Thoracic aorta (tissue), 2 donors: ENCODE measurements at regions not wholly inside any gene's neighbourhood (a gene's known extent, or its start where the extent isn't known, plus 50 kb on each side); places are given as distances from the start of the nearest gene placed in this dataset.
"Not testable (repeated sequence)": the region's sequence is repeated elsewhere in the genome, so short reads cannot be mapped to it uniquely, and the experiment has no call there.

Experiments used
- ATAC-seq: fragments of 150-250 bp; one replicate; pipeline ENCODE4 v1.8.0; 2017; ENCODE audit warnings: low read depth; ENCODE audit not compliant: insufficient number of reproducible peaks, low FRiP score
- DNase-seq: peaks from one replicate; pipeline ENCODE4 v3.0.0-alpha.2; 2020; ENCODE audit warnings: low spot score
- H3K27ac ChIP-seq, 2 donors: fragments of 200-600 bp; sonication (generic); 1 replicate in 1 of 2; 2 replicates in 1 of 2; pipeline ENCODE4 v1.5.1; 2016; ENCODE audit warnings: mild to moderate bottlenecking in 2 of 2, moderate library complexity in 2 of 2
- H3K27me3 ChIP-seq: fragments of 200-600 bp; sonication (generic); replicated peaks from 2 replicates; pipeline ENCODE4 v1.6.0; 2016; ENCODE audit warnings: mild to moderate bottlenecking; ENCODE audit not compliant: insufficient read depth
- H3K36me3 ChIP-seq: fragments of 200-600 bp; sonication (generic); one replicate; pipeline ENCODE4 v1.5.1; 2016
- H3K4me1 ChIP-seq, 2 donors: fragments of 200-600 bp; sonication (generic); 1 replicate in 1 of 2; 2 replicates in 1 of 2; pipeline versions ENCODE4 v1.5.1 to v1.6.0; 2016; ENCODE audit warnings: low read depth in 2 of 2, mild to moderate bottlenecking in 1 of 2; ENCODE audit not compliant: control insufficient read depth in 1 of 2
- H3K4me3 ChIP-seq: fragments of 200-600 bp; sonication (generic); 2 replicates; pipeline ENCODE4 v1.5.1; 2016; ENCODE audit warnings: mild to moderate bottlenecking
- H3K9me3 ChIP-seq: fragments of 200-600 bp; sonication (generic); 2 replicates; pipeline ENCODE4 v1.5.1; 2016
- CTCF ChIP-seq: fragments of 200-600 bp; sonication (generic); IDR thresholded peaks from one replicate; pipeline ENCODE4 v1.5.1; 2019; ENCODE audit warnings: antibody characterized with exemption

DNA sequence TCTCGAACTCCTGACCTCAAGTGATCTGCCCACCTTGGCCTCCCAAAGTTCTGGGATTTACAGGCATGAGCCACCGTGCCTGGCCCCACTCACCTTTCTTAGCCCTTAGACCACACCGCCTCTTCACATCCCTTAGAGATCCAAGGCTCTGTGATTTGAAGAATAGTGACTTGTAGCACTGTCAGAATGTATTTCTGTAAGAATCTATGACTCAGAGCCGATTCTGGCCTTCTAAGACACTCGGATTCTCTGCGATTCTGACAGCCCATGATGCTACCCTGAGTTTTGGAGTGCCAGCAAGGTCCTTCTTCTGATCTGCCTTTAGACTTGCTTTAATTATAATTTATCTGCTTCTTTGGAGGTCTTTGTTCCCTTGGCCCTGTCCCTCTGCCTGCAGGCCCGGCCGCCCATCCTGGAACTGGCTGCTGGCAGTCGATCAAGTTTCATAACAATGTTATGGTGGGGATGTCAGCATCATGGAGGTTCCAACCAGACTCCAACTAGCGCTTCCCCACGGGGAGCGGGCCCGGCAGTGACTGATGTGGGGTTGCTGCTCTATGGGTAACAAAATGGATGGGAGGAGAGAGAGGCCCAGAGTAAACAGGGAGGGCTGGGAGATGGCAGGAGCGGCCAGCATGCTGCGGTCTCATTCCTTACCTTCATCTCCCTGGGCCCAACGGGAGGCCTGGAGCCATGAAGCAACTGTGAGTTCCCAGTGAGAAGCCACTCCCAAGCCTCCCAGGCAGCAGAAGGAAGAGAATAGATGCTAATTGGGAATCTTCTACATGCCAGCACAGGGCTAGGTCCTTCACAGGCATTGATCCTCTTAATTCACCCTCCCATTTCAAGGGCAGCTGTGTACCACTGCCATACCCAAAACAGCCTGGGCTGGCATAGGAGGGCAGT is 55.7 kb upstream of the RASD2 start:
- no peak for TF ChIP-seq CTCF
- ATAC-seq = no peak
- no peaks in the 10 kb centered on the region for H3K36me3 ChIP-seq
- no peak overlapping the region for H3K4me3 ChIP-seq
- no peaks in the 10 kb centered on the region for H3K9me3 ChIP-seq
- peaks cover 6 to 16% of the 10 kb centered on the region in 2 donors for H3K4me1 ChIP-seq
- DNase-seq = no peak
- no peaks in the 10 kb centered on the region for H3K27me3 ChIP-seq
- no peak overlapping the region for H3K27ac ChIP-seq

DNA sequence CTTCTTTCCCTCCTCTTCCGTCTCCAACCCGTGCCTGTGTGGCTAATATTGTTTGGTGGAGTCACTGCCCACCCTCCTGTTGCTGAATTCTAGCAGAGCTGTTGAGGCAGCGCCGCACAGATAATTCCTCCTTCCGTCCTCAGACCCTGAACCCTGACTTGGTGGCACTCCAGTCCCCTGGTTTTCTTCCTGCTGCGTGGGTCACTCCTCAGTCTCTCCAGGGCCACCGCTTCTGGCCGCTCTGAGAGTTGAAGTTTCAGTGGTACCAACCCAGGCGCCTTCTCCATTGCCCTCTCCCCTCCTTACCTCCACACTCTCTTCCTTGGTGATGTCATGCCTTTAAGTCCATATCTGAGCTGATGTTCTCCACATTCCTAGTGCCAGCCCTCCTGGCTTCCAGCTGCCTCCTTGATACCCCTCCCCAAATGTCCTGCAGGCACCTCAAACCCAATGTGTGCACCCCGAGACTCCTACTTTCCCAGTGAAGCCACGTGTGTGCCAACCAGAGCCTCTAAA is 54.5 kb upstream of the RASD2 start:
- Histone ChIP-seq H3K4me3 (no peak overlapping the region), H3K27me3 (no peaks in the 10 kb centered on the region), H3K4me1 (peaks cover 0 to 3% of the 10 kb centered on the region in 2 donors), H3K27ac (no peak overlapping the region), H3K36me3 (no peaks in the 10 kb centered on the region), H3K9me3 (no peaks in the 10 kb centered on the region)
- TF ChIP-seq CTCF = no peak
- DNase-seq = no peak
- ATAC-seq = no peak

GRCh38 chr22:35487623-35488022 is 53.0 kb upstream of the RASD2 start:
- DNase-seq, H3K4me1 ChIP-seq, ATAC-seq, H3K27ac ChIP-seq, H3K36me3 ChIP-seq, H3K4me3 ChIP-seq, H3K27me3 ChIP-seq, H3K9me3 ChIP-seq: not testable (repeated sequence)

DNA sequence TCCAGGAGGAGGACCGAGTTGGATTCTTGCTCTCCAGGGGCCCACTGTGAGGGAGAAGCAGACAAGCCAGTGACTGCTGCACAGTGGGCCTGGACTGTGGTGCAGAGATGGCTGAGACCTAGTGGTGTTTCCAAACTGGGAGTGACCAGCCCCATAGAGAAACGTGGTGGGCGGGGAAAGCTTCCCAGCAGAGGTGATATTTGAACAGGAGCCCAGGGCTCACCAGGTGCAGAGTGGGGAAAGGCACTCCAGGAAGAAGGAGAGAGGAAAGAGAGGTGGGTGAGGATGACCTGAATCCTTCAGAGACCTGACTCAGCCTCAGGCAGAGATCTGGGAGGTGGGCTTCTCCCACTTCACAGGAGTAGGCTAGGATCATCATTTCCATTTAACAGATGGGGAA is 52.1 kb upstream of the RASD2 start:
- ATAC-seq (no peak), DNase-seq (no peak)
- Histone ChIP-seq H3K9me3 (no peaks in the 10 kb centered on the region), H3K4me1 (no peaks in the 10 kb centered on the region), H3K36me3 (no peaks in the 10 kb centered on the region), H3K4me3 (no peak overlapping the region), H3K27ac (no peak overlapping the region), H3K27me3 (no peaks in the 10 kb centered on the region)
- TF ChIP-seq CTCF = no peak

DNA sequence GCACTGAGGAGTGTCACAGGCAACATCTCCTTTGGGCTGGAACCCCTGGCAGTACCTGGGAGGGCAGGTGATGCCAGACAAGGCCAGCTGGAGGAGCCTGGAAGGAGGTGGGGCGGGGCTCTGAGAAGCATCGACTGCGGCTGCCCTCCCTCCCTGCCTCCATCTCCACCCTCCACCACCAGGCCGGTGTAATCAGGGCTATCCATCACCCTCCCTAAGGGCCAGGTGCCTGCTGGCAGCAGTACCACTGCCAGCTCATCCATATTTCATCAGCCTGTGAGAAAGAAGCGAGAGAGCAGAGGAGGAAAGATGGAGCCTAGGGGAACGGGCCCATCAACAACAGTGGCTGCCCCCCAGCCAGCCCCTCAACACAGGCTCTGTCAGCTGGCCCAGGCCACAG is 51.4 kb upstream of the RASD2 start:
- Histone ChIP-seq H3K9me3 (no peaks in the 10 kb centered on the region), H3K36me3 (no peaks in the 10 kb centered on the region), H3K4me1 (no peaks in the 10 kb centered on the region), H3K27ac (no peak overlapping the region), H3K27me3 (no peaks in the 10 kb centered on the region), H3K4me3 (no peak overlapping the region)
- no peak for ATAC-seq
- TF ChIP-seq CTCF = no peak
- DNase-seq = no peak
